RWPE2 (cell line): ENCODE measurements at regions not wholly inside any gene's neighbourhood (a gene's known extent, or its start where the extent isn't known, plus 50 kb on each side); places are given as distances from the start of the nearest gene placed in this dataset.
A peak's percentile ranks its signal among the peaks of the same experiment; 100 is the strongest.

Source experiments
- ATAC-seq: fragments of 200-7000 bp; cut with Tn5 transposase; 3 replicates; pipeline ENCODE4 v1.9.1; 2021; ENCODE audit warnings: low read depth
- DNase-seq: peaks from one replicate; pipeline ENCODE4 v3.0.0-alpha.2; 2020; ENCODE audit warnings: low spot score
- H3K27ac ChIP-seq: fragments of 450-650 bp; 2 replicates; pipeline ENCODE4 v1.5.1; 2017; ENCODE audit warnings: mild to moderate bottlenecking; ENCODE audit not compliant: poor library complexity, severe bottlenecking
- H3K27me3 ChIP-seq: fragments of 250-450 bp; sonication (Bioruptor Pico); 2 replicates; pipeline ENCODE4 v1.5.1; 2021; ENCODE audit warnings: mild to moderate bottlenecking, moderate library complexity; ENCODE audit not compliant: insufficient read depth, poor library complexity, severe bottlenecking
- H3K36me3 ChIP-seq: fragments of 250-450 bp; sonication (Bioruptor Pico); 2 replicates; pipeline ENCODE4 v1.5.1; 2020; ENCODE audit warnings: low read depth, mild to moderate bottlenecking, moderate library complexity
- H3K4me1 ChIP-seq: fragments of 250-450 bp; sonication (Bioruptor Pico); 2 replicates; pipeline ENCODE4 v1.5.1; 2021; ENCODE audit warnings: mild to moderate bottlenecking, moderate library complexity; ENCODE audit not compliant: insufficient read depth, poor library complexity, severe bottlenecking
- H3K4me3 ChIP-seq: fragments of 250-450 bp; sonication (Bioruptor Pico); 2 replicates; pipeline ENCODE4 v1.5.1; 2021; ENCODE audit warnings: mild to moderate bottlenecking, moderate library complexity; ENCODE audit not compliant: severe bottlenecking
- H3K9me3 ChIP-seq: fragments of 250-450 bp; sonication (Bioruptor Pico); 2 replicates; pipeline ENCODE4 v1.5.1; 2021; ENCODE audit warnings: mild to moderate bottlenecking, moderate library complexity; ENCODE audit not compliant: severe bottlenecking
- TF ChIP-seq, protein P1 (sequence below): fragments of 450-650 bp; IDR thresholded peaks from one replicate; pipeline ENCODE4 v1.5.1; 2017; ENCODE audit warnings: mild to moderate bottlenecking, moderate library complexity; ENCODE audit not compliant: poor library complexity, severe bottlenecking

DNA sequence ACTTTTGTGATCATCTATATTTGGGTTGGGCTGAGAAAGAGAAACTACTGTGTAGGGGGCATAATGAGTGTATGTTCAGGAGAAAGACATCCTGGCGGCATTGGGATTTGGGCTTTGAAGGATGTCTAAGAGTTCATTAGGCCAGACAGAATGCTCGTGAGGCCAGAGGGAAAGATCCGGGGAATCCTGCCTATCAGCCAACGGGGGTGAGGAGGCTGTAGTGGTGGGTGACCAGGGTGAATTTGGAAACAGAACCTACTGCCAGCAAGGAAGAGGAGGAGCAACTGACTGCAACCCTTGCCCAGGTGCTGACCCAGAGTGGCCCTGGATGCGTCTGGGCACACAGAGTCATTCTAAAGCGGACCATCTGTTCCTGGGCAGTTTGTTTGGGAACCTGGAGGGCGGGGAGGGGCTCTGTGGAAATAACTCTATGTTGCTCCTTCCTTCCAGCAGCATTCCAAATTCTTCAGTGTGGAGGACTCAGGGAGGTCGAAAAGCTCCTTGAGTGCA lies 56.9 kb upstream of the ECE1 start:
- Histone ChIP-seq H3K4me3 (no peak overlapping the region), H3K4me1 (no peaks in the 10 kb centered on the region)

DNA sequence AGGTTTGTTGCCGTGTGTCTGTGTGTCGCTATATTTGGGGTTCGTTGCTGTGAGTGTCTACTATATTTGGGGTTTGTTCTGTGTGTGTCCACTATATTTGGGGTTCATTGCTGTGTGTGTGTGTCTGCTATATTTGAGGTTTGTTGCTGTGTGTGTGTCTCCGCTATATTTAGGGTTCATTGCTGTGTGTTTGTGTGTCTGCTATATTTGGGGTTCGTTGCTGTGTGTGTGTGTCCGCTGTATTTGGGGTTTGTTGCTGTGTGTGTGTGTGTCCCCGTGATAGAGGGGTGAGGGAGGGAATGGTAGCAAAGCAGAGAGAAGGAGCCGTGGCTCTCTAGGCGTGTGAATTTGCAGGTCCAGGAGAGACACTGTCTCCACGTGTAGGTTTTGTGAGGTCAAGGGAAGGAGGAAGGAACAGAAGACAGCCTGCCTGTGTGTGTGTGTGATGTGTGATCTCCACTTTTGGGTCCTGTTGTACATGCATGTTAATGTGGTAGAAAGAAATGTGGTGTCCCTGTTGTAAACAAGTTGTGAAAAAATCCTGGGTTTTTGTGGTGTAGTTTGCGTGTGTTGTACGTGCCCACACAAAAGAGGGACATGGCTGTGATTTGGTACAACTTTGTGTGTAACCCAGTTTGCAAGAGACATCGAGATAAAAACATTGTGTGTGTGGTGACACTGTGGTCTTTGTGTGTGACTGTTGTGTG lies 56.3 kb upstream of the ECE1 start:
- no peak for ATAC-seq
- no peak overlapping the region for H3K27ac ChIP-seq

More for the DNA sequence above, 56.9 kb upstream of the ECE1 start:
- ATAC-seq (no peak), DNase-seq (no peak)
- H3K36me3 ChIP-seq, result no peaks in the 10 kb centered on the region
- no peaks in the 10 kb centered on the region for H3K9me3 ChIP-seq
- TF ChIP-seq, protein P1, sequence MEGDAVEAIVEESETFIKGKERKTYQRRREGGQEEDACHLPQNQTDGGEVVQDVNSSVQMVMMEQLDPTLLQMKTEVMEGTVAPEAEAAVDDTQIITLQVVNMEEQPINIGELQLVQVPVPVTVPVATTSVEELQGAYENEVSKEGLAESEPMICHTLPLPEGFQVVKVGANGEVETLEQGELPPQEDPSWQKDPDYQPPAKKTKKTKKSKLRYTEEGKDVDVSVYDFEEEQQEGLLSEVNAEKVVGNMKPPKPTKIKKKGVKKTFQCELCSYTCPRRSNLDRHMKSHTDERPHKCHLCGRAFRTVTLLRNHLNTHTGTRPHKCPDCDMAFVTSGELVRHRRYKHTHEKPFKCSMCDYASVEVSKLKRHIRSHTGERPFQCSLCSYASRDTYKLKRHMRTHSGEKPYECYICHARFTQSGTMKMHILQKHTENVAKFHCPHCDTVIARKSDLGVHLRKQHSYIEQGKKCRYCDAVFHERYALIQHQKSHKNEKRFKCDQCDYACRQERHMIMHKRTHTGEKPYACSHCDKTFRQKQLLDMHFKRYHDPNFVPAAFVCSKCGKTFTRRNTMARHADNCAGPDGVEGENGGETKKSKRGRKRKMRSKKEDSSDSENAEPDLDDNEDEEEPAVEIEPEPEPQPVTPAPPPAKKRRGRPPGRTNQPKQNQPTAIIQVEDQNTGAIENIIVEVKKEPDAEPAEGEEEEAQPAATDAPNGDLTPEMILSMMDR, result no peak
- no peaks in the 10 kb centered on the region for H3K27me3 ChIP-seq
- H3K27ac ChIP-seq, result no peak overlapping the region

DNA sequence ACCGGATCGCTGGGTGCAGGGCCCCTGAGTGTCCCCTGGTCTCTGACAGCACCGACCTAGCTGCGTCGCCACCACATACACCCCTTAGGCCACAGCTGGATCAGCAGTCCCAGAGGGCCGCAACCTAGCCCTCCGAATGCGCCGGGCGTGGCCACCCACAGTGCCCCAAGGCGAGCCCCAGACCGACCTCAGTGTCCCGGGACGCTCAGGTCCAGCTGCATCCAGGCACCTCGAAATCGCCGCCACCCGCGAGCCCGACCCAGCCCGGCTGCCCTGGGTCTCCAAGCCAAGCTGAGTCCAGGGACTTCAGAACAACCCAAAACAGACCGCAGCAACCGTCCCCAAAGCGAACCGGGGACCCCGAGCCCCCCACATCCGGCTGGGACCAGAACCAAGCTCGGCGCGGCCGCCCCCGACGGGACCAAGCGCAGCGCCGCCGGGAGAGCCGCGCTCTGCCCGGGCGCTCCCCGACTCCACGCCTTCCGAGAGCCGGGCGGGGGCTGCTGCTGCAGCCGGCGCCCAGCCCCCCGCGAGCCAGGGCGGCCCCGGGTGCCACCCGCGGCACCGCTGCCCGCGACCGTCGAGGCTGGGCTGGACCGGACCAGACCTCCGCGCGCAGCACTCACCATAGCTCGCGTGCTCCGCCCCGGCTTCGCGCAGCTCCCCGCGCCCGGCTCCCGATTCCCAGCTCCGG lies 54.6 kb upstream of the ECE1 start:
- peaks cover 3% of the 10 kb centered on the region for H3K4me1 ChIP-seq
- H3K27ac ChIP-seq, result no peak overlapping the region
- TF ChIP-seq, protein P1, result no peak
- H3K36me3 ChIP-seq, result no peaks in the 10 kb centered on the region
- peak overlapping the region; percentile 63 for H3K4me3 ChIP-seq
- ATAC-seq, result peak; percentile 31
- no peaks in the 10 kb centered on the region for H3K27me3 ChIP-seq
- no peak for DNase-seq
- H3K9me3 ChIP-seq, result no peaks in the 10 kb centered on the region

More for the DNA sequence above, 56.3 kb upstream of the ECE1 start:
- Histone ChIP-seq H3K9me3 (no peaks in the 10 kb centered on the region), H3K4me3 (peak overlapping the region; percentile 63), H3K36me3 (no peaks in the 10 kb centered on the region), H3K4me1 (no peaks in the 10 kb centered on the region), H3K27me3 (no peaks in the 10 kb centered on the region)
- TF ChIP-seq, protein P1, result no peak
- no peak for DNase-seq

DNA sequence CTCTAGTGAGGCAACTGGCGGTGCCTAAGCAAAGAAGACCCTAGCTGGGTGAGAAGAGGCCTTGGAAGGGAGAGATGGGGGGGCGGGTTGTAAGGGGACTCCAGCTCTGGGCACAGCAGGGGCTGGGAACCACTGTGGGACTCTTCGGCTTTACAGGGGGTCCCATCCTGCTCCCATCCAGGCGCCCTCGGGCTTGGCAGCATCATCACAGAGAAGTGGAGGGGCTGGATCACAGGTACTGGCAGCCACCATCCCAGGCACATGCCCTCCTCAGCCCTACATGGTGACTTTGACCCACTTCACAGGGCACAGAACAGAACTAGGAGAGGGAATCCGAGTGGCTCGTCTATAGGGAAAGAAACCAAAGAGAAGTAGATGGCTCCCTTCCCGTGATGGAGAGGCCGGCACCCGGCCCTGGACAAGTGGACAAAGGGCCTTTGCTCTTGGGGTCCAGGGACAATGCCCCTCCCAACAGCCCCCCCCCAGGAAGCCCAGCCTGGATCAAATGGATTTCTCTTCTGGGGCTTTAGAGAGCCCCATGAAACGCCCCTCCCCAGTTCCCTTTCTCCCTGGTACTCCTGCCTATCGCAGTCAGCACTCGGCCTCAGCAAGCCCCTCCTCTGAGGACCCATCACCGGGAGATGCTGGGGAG lies 54.0 kb upstream of the ECE1 start:
- no peak for DNase-seq
- TF ChIP-seq, protein P1, result no peak
- Histone ChIP-seq H3K9me3 (no peaks in the 10 kb centered on the region), H3K4me3 (peak overlapping the region; percentile 63), H3K27ac (no peak overlapping the region), H3K27me3 (no peaks in the 10 kb centered on the region), H3K36me3 (no peaks in the 10 kb centered on the region), H3K4me1 (peaks cover 3% of the 10 kb centered on the region)
- no peak for ATAC-seq
